ENCODE measurements at regions not wholly inside any gene's neighbourhood (a gene's known extent, or its start where the extent isn't known, plus 50 kb on each side); places are given as distances from the start of the nearest gene placed in this dataset.

DNA sequence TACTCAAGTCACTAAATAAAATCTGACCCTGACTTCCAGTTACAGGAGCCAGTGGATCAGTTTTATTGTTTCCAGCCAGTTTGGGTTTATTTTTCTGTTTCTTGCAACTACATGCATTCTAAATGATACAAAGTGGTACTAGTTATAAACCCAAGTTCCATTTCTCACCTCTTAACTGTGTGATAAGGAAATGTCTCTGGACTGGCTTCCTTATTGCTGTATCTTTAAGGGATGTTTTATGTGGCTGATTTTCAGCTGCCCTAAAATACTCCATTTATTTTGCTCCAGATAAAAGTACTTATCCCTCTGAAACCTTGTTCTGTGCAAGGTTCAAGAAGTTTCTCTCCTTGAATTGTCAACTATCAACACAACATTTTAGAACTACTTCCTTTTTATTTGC is 107.9 kb upstream of the DLX2 start:
- Mint-ChIP-seq H3K27ac (no peak overlapping the region), H3K4me3 (no peak overlapping the region), H3K36me3 (no peaks in the 10 kb centered on the region), H3K27me3 (ENCODE audit: low read depth in 3 of 3) (peaks cover 2% of the 10 kb centered on the region in 3 donors), H3K9me3 (no peaks in the 10 kb centered on the region), H3K4me1 (no peaks in the 10 kb centered on the region)
- DNase-seq, result no peak

- Mint-ChIP-seq H3K27me3 (ENCODE audit: low read depth in 3 of 3) (peaks cover 2 to 3% (median 2%) of the 10 kb centered on the region in 3 donors), H3K4me3 (no peak overlapping the region), H3K36me3 (no peaks in the 10 kb centered on the region), H3K4me1 (no peaks in the 10 kb centered on the region), H3K27ac (no peak overlapping the region), H3K9me3 (no peaks in the 10 kb centered on the region)
- DNase-seq, result no peak
Measured at GRCh38 chr2:172211512-172211911, 108.8 kb upstream of the DLX2 start.

- Mint-ChIP-seq H3K27me3 (ENCODE audit: low read depth in 3 of 3) (peaks cover 0 to 3% (median 2%) of the 10 kb centered on the region in 3 donors), H3K36me3 (no peaks in the 10 kb centered on the region), H3K9me3 (no peaks in the 10 kb centered on the region), H3K27ac (no peak overlapping the region), H3K4me1 (no peaks in the 10 kb centered on the region), H3K4me3 (no peak overlapping the region)
- DNase-seq, result no peak
Measured at GRCh38 chr2:172213116-172213860, 110.6 kb upstream of the DLX2 start.

DNA sequence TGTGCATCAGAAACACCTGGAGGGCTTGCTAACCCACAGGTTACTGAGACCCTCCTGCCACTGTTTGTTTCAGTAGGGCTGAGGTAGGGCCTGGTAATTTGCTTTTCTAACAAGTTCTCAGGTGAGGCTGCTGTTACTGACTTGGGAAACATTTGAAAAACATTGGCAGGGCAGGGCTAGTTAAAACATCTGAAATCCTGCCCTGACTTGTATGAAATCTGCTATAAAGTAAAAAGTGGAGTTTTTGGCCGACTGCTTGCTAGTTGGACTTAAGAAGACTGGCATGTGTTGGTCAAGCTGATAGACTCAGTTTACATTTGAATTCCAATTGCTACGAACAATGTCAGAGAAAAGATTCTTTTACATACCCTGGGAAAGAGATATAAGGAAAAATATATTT is 111.6 kb upstream of the DLX2 start:
- H3K9me3 Mint-ChIP-seq, result no peaks in the 10 kb centered on the region
- H3K27ac Mint-ChIP-seq, result no peak overlapping the region
- DNase-seq, result no peak
- no peaks in the 10 kb centered on the region for H3K36me3 Mint-ChIP-seq
- H3K4me1 Mint-ChIP-seq, result no peaks in the 10 kb centered on the region
- peaks cover 0 to 1% (median 0%) of the 10 kb centered on the region in 3 donors for H3K27me3 Mint-ChIP-seq (ENCODE audit: low read depth in 3 of 3)
- H3K4me3 Mint-ChIP-seq, result no peak overlapping the region

- no peaks in the 10 kb centered on the region for H3K4me1 Mint-ChIP-seq
- H3K9me3 Mint-ChIP-seq, result no peaks in the 10 kb centered on the region
- H3K36me3 Mint-ChIP-seq, result no peaks in the 10 kb centered on the region
- no peak overlapping the region for H3K4me3 Mint-ChIP-seq
- H3K27ac Mint-ChIP-seq, result no peak overlapping the region
- H3K27me3 Mint-ChIP-seq (ENCODE audit: low read depth in 3 of 3), result peaks cover 0 to 1% (median 0%) of the 10 kb centered on the region in 3 donors
- DNase-seq, result no peak
Measured at GRCh38 chr2:172215172-172215935, 112.7 kb upstream of the DLX2 start.

DNA sequence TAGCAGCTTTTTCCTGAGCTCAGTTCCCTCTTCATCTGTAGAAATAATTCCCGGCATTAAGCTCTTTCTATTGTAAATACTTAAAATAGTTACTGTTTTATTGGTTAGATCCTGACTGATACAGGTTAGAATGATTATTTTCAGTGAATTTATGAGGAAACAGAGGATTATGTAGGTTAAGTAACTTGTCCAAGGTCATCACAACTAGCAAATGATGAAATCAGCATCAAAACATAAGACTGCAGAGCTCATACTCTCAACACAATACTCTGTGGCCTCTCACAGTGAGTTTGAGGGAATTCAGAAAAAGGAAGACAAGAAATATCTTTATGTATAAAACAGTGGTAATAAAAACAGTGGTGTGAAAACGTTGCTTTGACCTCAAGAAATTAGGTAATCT is 113.2 kb upstream of the DLX2 start:
- Mint-ChIP-seq H3K4me1 (no peaks in the 10 kb centered on the region), H3K4me3 (no peak overlapping the region), H3K36me3 (no peaks in the 10 kb centered on the region), H3K9me3 (no peaks in the 10 kb centered on the region), H3K27me3 (ENCODE audit: low read depth in 3 of 3) (peaks cover 0 to 1% (median 0%) of the 10 kb centered on the region in 3 donors), H3K27ac (no peak overlapping the region)
- no peak for DNase-seq

DNA sequence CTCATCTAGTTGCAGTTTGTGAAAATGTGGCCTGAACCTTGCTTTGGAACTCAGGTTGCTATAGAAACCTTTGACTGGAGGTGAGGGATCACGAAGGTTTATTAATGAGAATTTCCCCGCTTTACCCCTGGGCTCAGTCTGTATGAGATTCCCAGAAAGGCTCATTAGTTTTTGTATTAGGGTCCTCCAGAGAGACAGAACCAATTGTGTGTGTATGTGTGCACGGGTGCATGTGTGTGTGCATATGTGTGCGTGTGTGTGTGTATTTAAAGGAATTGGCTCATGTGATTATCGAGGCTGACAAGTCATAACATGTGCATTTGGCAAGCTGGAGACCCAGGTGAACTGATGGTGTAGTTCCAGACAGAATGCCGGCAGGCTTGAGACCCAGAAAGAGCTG is 113.8 kb upstream of the DLX2 start:
- H3K9me3 Mint-ChIP-seq, result no peaks in the 10 kb centered on the region
- H3K4me3 Mint-ChIP-seq, result no peak overlapping the region
- no peak overlapping the region for H3K27ac Mint-ChIP-seq
- no peaks in the 10 kb centered on the region for H3K4me1 Mint-ChIP-seq
- H3K27me3 Mint-ChIP-seq (ENCODE audit: low read depth in 3 of 3), result peaks cover 0 to 1% (median 0%) of the 10 kb centered on the region in 3 donors
- no peaks in the 10 kb centered on the region for H3K36me3 Mint-ChIP-seq
- no peak for DNase-seq

DNA sequence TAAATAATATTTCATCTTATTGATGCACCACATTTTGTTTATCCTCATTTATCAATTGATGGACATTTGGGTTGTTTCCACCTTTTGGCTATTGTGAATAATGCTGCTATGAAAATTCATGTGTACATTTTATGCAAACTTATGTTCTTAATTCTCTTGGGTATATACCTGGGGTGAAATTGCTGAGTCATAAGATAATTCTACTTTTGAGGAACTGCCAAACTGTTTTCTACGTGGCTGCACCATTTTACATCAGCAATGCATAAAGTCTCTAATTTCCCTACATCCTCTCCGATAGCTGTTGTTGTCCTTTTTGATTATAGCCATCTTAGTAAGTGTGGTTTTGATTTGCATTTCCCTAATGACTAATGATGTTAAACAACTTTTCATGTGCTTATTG is 116.5 kb upstream of the DLX2 start:
- H3K27me3 Mint-ChIP-seq (ENCODE audit: low read depth in 3 of 3), result peaks cover 1 to 2% (median 1%) of the 10 kb centered on the region in 3 donors
- H3K4me3 Mint-ChIP-seq, result no peak overlapping the region
- no peaks in the 10 kb centered on the region for H3K4me1 Mint-ChIP-seq
- H3K9me3 Mint-ChIP-seq, result no peaks in the 10 kb centered on the region
- no peak for DNase-seq
- H3K36me3 Mint-ChIP-seq, result peaks cover 0 to 6% (median 0%) of the 10 kb centered on the region in 3 donors
- no peak overlapping the region for H3K27ac Mint-ChIP-seq

GRCh38 chr2:172220121-172220520 is 117.4 kb upstream of the DLX2 start:
- H3K9me3 Mint-ChIP-seq, result peaks cover 0 to 2% (median 0%) of the 10 kb centered on the region in 6 donors
- H3K36me3 Mint-ChIP-seq, result peaks cover 0 to 6% (median 0%) of the 10 kb centered on the region in 3 donors
- peaks cover 1 to 2% (median 1%) of the 10 kb centered on the region in 3 donors for H3K27me3 Mint-ChIP-seq (ENCODE audit: low read depth in 3 of 3)
- no peak overlapping the region for H3K4me3 Mint-ChIP-seq
- no peaks in the 10 kb centered on the region for H3K4me1 Mint-ChIP-seq
- H3K27ac Mint-ChIP-seq, result no peak overlapping the region
- DNase-seq, result no peak

- no peak for DNase-seq
- Mint-ChIP-seq H3K4me3 (no peak overlapping the region), H3K9me3 (peaks cover 0 to 2% (median 0%) of the 10 kb centered on the region in 6 donors), H3K4me1 (no peaks in the 10 kb centered on the region), H3K36me3 (peaks cover 0 to 6% (median 0%) of the 10 kb centered on the region in 3 donors), H3K27me3 (ENCODE audit: low read depth in 3 of 3) (peaks cover 0 to 2% (median 1%) of the 10 kb centered on the region in 3 donors), H3K27ac (no peak overlapping the region)
Measured at GRCh38 chr2:172223601-172224054, 120.9 kb upstream of the DLX2 start.

DNA sequence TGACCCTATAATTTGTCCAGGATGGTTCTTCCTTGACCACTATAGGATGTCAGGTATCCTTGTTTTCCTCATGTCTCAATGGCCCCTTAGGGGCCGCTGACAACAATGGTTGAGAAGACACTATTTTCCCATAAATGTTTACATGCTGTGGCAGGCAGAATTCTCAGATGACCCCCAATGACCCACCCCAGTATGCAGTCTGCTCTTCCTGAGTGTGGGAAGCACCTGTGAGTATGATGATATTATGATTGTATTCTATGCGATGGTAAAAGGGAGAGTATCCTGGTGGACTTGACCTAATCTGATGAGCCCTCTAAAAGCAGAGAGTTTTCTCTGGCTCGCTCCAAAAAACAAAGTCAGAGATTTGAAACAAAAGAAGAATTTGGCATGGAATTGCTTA is 123.1 kb upstream of the DLX2 start:
- H3K36me3 Mint-ChIP-seq, result peaks cover 0 to 6% (median 0%) of the 10 kb centered on the region in 3 donors
- no peak overlapping the region for H3K27ac Mint-ChIP-seq
- H3K9me3 Mint-ChIP-seq, result peaks cover 0 to 2% (median 0%) of the 10 kb centered on the region in 6 donors
- no peak for DNase-seq
- H3K27me3 Mint-ChIP-seq (ENCODE audit: low read depth in 3 of 3), result peaks cover 0 to 6% (median 1%) of the 10 kb centered on the region in 3 donors
- H3K4me1 Mint-ChIP-seq, result no peaks in the 10 kb centered on the region
- no peak overlapping the region for H3K4me3 Mint-ChIP-seq

DNA sequence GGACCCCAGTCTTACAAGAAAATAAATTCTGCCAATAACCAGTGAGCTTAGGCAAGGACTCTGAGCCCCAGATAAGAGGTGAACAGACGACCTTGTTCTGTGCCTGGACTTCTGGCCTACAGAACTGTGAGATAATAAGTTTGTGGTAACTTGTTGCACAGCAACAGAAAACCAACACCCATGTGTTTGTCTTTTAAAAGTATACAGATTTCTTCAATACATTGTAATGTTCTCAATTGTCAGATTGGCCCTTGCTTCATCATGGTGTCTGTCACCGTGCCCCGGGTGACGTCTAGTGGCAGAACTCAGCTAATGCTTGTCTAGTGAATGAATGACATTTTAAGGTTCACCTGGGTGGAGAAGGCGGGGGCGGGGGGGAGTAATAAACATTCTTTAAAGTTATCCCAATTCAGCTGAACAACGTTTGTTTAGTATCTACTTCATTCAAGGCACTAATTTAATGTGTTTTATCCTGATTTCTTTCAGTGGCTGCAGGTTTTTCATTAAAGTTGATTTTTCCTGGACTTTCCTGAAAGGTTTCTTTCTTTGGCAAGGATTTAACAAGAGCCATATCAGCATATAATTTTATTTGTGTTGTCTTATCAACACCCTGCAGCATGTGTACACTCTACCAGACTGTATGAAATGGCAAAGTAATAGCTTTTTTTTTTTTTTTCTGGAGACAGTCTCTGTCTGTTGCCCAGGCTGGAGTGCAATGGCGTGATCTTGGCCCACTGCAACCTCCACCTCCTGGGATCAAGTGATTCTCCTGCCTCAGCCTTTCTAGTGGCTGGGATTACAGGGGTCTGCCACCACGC is 123.8 kb upstream of the DLX2 start:
- Mint-ChIP-seq H3K27me3 (ENCODE audit: low read depth in 3 of 3) (peaks cover 0 to 8% (median 1%) of the 10 kb centered on the region in 3 donors), H3K27ac (no peak overlapping the region), H3K4me1 (no peaks in the 10 kb centered on the region), H3K36me3 (peaks cover 0 to 6% (median 0%) of the 10 kb centered on the region in 3 donors), H3K9me3 (peaks cover 0 to 2% (median 0%) of the 10 kb centered on the region in 6 donors), H3K4me3 (no peak overlapping the region)
- peak in 1 of 3 donors; percentile 7 for DNase-seq

- no peaks in the 10 kb centered on the region for H3K36me3 Mint-ChIP-seq
- H3K4me3 Mint-ChIP-seq, result no peak overlapping the region
- no peak for DNase-seq
- peaks cover 0 to 6% (median 0%) of the 10 kb centered on the region in 3 donors for H3K27me3 Mint-ChIP-seq (ENCODE audit: low read depth in 3 of 3)
- H3K27ac Mint-ChIP-seq, result no peak overlapping the region
- no peaks in the 10 kb centered on the region for H3K4me1 Mint-ChIP-seq
- peaks cover 0 to 2% (median 0%) of the 10 kb centered on the region in 6 donors for H3K9me3 Mint-ChIP-seq
Measured at GRCh38 chr2:172227719-172228118, 125.0 kb upstream of the DLX2 start.
